ENCODE measurements at regions not wholly inside any gene's neighbourhood (a gene's known extent, or its start where the extent isn't known, plus 50 kb on each side); places are given as distances from the start of the nearest gene placed in this dataset.

GRCh38 chr3:63228087-63228486 lies 50.0 kb upstream of the SYNPR start:
- no peak for DNase-seq
